Pancreas (tissue), 10 donors: ENCODE measurements at regions not wholly inside any gene's neighbourhood (a gene's known extent, or its start where the extent isn't known, plus 50 kb on each side); places are given as distances from the start of the nearest gene placed in this dataset.

Source experiments
- ATAC-seq, 4 donors: fragments of 200-7000 bp; cut with Tn5 transposase; one replicate each; pipeline versions ENCODE4 v1.8.0 to v1.9.1; 2020; ENCODE audit warnings: mild to moderate bottlenecking in 4 of 4, moderate library complexity in 4 of 4
- DNase-seq, 6 donors: peaks; one replicate each; pipeline ENCODE4 v3.0.0-alpha.2; 2020
- FAIRE-seq: peaks from 2 replicates; lab custom pipeline; 2012; peaks lifted over from hg19 to GRCh38; lab: Jason Lieb, UNC
- H3K27ac ChIP-seq, 4 donors: fragments of 200-600 bp; sonication (generic); 1 replicate in 3 of 4; 2 replicates in 1 of 4; pipeline versions ENCODE4 v1.5.0 to v1.8.0; 2020
- H3K27me3 ChIP-seq, 4 donors: fragments of 200-600 bp; one replicate each; pipeline ENCODE4 v1.8.0; 2021
- H3K36me3 ChIP-seq, 3 donors: fragments of 200-600 bp; sonication (generic) in 1 of 3; one replicate each; pipeline versions ENCODE4 v1.5.0 to v1.8.0; 2020 to 2021
- H3K4me1 ChIP-seq, 3 donors: fragments of 200-600 bp; one replicate each; pipeline ENCODE4 v1.8.0; 2021
- H3K4me3 ChIP-seq, 4 donors: fragments of 200-600 bp; sonication (generic) in 2 of 4; one replicate each; pipeline versions ENCODE4 v1.5.0 to v1.8.0; 2020 to 2021
- H3K9me3 ChIP-seq, 4 donors: fragments of 200-600 bp; one replicate each; pipeline ENCODE4 v1.8.0; 2021
- WGBS, 2 donors: extraction: QIAGEN DNeasy Blood & Tissue Kit; methylation state at CpG; one replicate each; pipeline ENCODE4 v1.1.7; 2013; 5-methylcytosine and 5-hydroxymethylcytosine counted together
- intact Hi-C, 3 donors: fragments of 100-400 bp; cut with DNase I; formaldehyde crosslinking; loops; one replicate each; pipeline versions ENCODE4 v1.11.1 to v1.14.2; 2022
- TF ChIP-seq, protein P1 (sequence below), 4 donors: fragments of 200-600 bp; sonication (generic) in 3 of 4; IDR thresholded peaks; one replicate each; pipeline versions ENCODE4 v1.5.0 to v1.8.0; 2021; ENCODE audit warnings: antibody characterized with exemption in 4 of 4
- donor health status: healthy with polysubstance abuse.
- donor health status: DM: no; HTN: no; CAD: no; lungs with moderate emphysema.
- donor health status: DM: no; HTN: no; CAD: no.
- donor health status: control.
- donor health status: control.
- donor health status: Bipolar disorder and iron deficiency.
- donor health status: DM: yes; HTN: yes; CAD: no.
- donor health status: DM: no; HTN: no; CAD: no.
- donor health status: DM: no; HTN: no; CAD: no.
- donor health status: DM: yes; HTN: yes; CAD: no.

DNA sequence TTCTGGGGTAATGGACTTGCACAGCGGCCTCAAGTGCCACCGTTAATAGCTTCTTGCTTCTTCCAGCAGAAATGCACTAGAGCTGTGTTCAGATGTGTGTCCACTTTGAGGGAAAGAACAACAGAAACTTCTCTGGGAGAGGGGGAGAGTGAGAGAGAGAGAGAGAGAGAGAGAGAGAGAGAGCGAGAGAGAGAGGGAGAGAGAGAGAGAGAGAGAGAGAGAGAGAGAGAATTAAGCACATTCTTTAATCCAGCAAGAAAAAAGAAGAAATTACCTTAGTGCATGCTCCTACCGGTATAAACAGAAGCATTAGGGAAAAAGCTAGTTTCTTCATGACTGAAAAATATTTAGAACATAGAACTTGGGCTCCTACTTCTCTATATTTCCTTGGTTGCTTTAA is 418.8 kb downstream of the MAN2A1 start:
- 67% methylated on average over 3 of the region's 4 CpGs for WGBS, 2 donors
- Histone ChIP-seq H3K27ac (no peak overlapping the region), H3K9me3 (no peaks in the 10 kb centered on the region), H3K27me3 (no peaks in the 10 kb centered on the region), H3K36me3 (no peaks in the 10 kb centered on the region), H3K4me1 (peaks cover 0 to 9% (median 0%) of the 10 kb centered on the region in 3 donors), H3K4me3 (no peak overlapping the region)
- intact Hi-C loops: no loop called here
- TF ChIP-seq, protein P1, sequence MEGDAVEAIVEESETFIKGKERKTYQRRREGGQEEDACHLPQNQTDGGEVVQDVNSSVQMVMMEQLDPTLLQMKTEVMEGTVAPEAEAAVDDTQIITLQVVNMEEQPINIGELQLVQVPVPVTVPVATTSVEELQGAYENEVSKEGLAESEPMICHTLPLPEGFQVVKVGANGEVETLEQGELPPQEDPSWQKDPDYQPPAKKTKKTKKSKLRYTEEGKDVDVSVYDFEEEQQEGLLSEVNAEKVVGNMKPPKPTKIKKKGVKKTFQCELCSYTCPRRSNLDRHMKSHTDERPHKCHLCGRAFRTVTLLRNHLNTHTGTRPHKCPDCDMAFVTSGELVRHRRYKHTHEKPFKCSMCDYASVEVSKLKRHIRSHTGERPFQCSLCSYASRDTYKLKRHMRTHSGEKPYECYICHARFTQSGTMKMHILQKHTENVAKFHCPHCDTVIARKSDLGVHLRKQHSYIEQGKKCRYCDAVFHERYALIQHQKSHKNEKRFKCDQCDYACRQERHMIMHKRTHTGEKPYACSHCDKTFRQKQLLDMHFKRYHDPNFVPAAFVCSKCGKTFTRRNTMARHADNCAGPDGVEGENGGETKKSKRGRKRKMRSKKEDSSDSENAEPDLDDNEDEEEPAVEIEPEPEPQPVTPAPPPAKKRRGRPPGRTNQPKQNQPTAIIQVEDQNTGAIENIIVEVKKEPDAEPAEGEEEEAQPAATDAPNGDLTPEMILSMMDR (IDR thresholded peaks at IDR 0.05): no peak
- no peak for DNase-seq
- no peak for ATAC-seq
- FAIRE-seq: no peak

GRCh38 chr5:110109667-110110066 is 419.9 kb downstream of the MAN2A1 start:
- intact Hi-C loops: no loop called here

GRCh38 chr5:110112348-110112747 is 422.6 kb downstream of the MAN2A1 start:
- Histone ChIP-seq H3K36me3 (no peaks in the 10 kb centered on the region), H3K9me3 (no peaks in the 10 kb centered on the region), H3K27ac (no peak overlapping the region), H3K4me3 (no peak overlapping the region), H3K27me3 (no peaks in the 10 kb centered on the region), H3K4me1 (no peaks in the 10 kb centered on the region)
- ATAC-seq (no peak), DNase-seq (no peak), FAIRE-seq (no peak)
- intact Hi-C loops: no loop called here
- TF ChIP-seq, protein P1 (IDR thresholded peaks at IDR 0.05): no peak

More at GRCh38 chr5:110109667-110110066, 419.9 kb downstream of the MAN2A1 start:
- no peak overlapping the region for H3K27ac ChIP-seq
- 43 to 60% methylated on average over 3 of the region's 3 CpGs for WGBS, 2 donors
- TF ChIP-seq, protein P1 (IDR thresholded peaks at IDR 0.05): no peak
- H3K27me3 ChIP-seq: no peaks in the 10 kb centered on the region
- H3K4me3 ChIP-seq: no peak overlapping the region
- H3K4me1 ChIP-seq: peaks cover 0 to 8% (median 0%) of the 10 kb centered on the region in 3 donors
- FAIRE-seq: no peak
- no peaks in the 10 kb centered on the region for H3K36me3 ChIP-seq
- no peak for DNase-seq
- no peaks in the 10 kb centered on the region for H3K9me3 ChIP-seq
- no peak for ATAC-seq

DNA sequence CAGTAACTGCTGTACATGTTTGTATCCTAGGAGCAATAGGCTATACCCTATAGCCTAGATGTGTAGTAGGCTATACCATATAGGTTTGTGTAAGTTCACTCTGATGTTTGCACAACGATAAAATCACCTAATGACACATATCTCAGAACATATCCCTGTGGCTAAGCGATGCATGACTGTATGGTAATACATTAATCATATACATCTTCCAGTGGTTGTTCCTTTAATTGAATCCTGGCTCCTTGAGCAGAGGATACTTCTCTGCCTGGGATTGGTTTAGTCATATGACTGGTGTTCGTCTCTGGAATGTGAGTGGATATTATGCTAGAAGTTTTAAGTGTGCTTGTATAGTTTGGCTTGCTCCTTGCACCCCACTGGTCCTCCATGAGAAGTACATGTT is 425.8 kb downstream of the MAN2A1 start:
- DNase-seq: no peak
- TF ChIP-seq, protein P1 (IDR thresholded peaks at IDR 0.05): no peak
- no peak for FAIRE-seq

GRCh38 chr5:110116539-110116938 is 426.8 kb downstream of the MAN2A1 start:
- no peaks in the 10 kb centered on the region for H3K27me3 ChIP-seq
- H3K9me3 ChIP-seq: no peaks in the 10 kb centered on the region
- DNase-seq: no peak
- intact Hi-C loops: no loop called here
- TF ChIP-seq, protein P1 (IDR thresholded peaks at IDR 0.05): no peak
- no peak for ATAC-seq
- H3K4me3 ChIP-seq: no peak overlapping the region
- FAIRE-seq: no peak
- H3K27ac ChIP-seq: no peak overlapping the region
- H3K4me1 ChIP-seq: no peaks in the 10 kb centered on the region
- 76 to 80% methylated on average over 1 of the region's 1 CpG for WGBS, 2 donors
- H3K36me3 ChIP-seq: no peaks in the 10 kb centered on the region

More for the DNA sequence above, 425.8 kb downstream of the MAN2A1 start:
- Histone ChIP-seq H3K4me3 (no peak overlapping the region), H3K27ac (no peak overlapping the region), H3K36me3 (no peaks in the 10 kb centered on the region), H3K4me1 (no peaks in the 10 kb centered on the region), H3K27me3 (no peaks in the 10 kb centered on the region), H3K9me3 (no peaks in the 10 kb centered on the region)
- no peak for ATAC-seq
- 54 to 69% methylated on average over 3 of the region's 3 CpGs for WGBS, 2 donors
- intact Hi-C loops: no loop called here
